Activated CD4-positive, alpha-beta T cell treated with anti-CD3 and anti-CD28 coated beads for 24 hours (primary cell): ENCODE measurements at regions not wholly inside any gene's neighbourhood (a gene's known extent, or its start where the extent isn't known, plus 50 kb on each side); places are given as distances from the start of the nearest gene placed in this dataset.
"Not testable (repeated sequence)": the region's sequence is repeated elsewhere in the genome, so short reads cannot be mapped to it uniquely, and the experiment has no call there.

Experiments used
- DNase-seq, 2 donors: peaks; one replicate each; pipeline ENCODE4 v3.0.0-alpha.2; 2020; ENCODE audit warnings: low read depth in 2 of 2

DNA sequence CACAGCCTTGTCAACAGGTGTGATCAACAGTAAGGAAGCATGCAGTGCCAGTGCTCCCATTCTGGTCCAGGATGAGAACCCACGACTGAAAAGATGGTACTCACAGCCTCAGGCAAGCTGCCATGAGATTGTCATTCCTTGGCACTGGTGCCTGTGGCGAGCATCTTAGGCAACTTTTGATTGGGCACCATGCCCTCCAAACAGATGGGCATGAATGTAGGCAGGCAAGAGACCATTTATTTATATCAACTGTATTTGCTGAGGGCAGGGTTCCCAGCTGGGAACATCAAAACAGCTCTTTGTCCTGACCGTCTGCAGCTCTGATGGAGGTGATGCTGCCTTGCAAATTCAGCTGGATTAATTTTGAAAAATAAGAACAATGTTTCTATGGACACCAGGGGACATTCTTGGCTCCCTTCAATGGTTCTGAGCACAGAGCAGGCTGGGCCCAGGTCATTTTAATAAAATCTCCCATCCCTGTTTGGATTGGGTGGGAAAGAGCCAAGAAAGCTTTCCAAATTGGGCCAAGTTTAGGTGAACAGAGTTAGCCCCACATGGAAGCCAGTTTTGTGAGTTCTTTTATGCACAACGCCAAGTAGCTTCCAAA, 522.5 kb downstream of the RMST start:
- no peak for DNase-seq

DNA sequence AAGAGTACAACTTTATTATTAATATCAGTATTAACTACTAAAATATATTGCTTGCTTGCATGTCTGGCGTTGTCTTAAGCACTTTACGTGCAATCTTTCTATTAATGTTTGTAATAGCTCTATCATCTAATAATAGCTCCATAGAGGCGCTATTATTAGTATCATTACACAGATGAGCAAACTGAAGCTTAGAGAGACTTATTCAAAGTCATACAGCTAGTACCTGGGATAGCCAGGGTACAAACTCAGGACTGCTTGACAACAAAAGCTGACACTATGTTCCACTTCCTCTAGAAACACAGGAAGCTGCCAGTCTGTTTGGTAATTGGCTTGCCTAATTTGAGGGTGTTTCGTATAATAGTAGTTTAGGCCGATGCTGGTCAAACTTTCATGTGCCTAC, 523.2 kb downstream of the RMST start:
- no peak for DNase-seq

DNA sequence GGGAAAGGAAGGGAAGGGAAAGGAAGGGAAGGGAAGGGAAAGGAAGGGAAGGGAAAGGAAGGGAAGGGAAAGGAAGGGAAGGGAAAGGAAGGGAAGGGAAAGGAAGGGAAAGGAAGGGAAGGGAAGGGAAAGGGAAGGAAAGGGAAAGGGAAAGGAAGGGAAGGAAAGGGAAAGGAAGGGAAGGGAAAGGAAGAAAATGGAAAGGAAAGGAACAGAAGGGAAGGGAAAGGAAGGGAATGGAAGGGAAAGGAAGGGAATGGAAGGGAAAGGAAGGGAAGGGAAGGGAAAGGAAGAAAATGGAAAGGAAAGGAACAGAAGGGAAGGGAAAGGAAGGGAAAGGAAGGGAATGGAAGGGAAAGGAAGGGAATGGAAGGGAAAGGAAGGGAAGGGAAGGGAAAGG, 526.0 kb downstream of the RMST start:
- not testable (repeated sequence) for DNase-seq

DNA sequence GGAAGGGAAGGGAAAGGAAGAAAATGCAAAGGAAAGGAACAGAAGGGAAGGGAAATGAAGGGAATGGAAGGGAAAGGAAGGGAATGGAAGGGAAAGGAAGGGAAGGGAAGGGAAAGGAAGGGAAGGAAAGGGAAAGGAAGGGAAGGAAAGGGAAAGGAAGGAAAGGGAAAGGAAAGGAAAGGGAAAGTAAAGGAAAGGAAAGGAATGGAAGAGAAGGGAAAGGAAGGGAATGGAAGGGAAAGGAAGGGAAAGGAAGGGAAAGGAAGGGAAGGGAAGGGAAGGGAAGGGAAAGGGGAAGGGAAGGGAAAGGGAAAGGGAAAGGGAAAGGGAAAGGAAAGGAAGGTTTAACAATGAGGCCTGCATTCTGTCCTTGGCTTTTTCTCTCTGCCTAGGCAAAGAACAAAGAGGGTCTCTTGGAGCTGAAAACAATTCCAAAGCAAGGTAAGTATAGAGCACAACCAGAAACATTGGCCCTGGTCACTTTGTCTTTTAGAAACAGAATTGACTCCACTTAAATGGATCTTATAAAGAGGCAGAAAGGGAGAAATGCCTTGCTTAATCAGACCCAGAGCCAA, 525.9 kb upstream of the TMPO start:
- no peak for DNase-seq

DNA sequence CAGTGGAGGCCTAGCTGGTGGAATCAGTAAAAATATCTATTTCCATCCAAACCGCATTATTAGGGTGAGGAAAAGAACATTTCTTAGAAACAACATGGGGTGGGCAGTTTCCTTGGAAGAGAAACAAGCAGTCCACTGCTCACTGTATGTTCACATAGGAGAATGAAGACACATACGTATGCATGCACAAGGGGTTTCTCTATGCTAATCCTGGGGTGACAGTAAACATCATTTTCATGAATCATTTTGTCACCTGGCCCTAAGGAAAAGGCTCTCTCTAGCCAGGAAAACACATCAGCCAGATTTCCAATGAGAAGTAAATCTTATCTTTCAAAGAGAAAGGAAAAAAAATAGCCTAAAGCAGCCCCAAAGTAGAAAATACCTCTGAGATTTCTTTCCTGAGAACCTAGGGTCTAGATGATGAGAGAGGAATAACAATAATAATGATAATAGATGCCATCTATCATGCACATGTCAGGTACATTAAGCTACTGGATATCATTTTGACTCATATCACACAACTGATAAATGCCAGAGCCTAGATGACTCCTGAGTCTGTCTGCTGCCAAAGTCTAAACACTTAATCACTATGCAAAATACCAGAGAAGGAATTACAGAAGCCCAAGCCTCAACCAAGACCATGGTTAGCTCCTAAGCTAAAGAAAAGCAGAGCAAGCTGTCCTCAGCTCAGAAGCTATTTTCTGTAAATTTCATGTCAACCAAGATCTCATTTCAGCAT, 520.5 kb upstream of the TMPO start:
- no peak for DNase-seq

DNA sequence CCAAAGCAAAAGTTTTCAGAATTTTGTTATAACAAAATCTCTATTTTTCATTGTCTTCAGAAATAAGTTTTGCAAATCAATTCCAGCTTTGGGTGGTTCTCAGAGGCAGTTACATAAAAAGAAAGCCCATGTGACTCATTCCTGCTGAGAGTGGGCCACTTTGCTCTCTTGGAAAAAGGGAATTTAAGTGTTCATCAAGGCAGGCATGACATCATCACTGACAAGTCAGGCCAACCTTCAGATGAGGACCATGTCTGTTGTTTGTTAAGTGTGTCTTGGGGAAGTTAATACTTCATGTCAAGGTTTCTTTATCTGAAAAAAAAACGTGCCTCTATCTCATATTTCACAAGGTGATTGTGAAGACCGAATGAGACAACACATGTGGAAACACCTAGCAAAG, 519.8 kb upstream of the TMPO start:
- DNase-seq = no peak

DNA sequence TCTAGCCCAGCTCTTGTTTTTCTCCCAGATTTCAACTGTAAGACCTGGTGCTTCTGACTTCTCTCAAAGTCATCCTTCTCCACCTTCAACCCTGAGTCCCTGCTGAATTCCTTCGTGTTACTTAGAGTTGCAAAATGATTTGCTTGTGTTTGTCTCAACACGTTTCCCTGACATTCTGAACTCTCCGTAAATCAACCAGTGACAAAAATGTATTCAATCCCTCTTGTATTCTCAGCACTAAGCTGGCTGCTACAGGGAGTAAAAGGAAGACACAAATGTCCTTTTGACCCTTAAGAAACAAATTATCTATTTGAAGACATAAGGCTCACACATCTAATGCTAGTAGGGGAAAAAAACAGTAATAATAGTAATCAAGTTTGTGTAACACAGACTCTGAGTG, 514.0 kb upstream of the TMPO start:
- no peak for DNase-seq

DNA sequence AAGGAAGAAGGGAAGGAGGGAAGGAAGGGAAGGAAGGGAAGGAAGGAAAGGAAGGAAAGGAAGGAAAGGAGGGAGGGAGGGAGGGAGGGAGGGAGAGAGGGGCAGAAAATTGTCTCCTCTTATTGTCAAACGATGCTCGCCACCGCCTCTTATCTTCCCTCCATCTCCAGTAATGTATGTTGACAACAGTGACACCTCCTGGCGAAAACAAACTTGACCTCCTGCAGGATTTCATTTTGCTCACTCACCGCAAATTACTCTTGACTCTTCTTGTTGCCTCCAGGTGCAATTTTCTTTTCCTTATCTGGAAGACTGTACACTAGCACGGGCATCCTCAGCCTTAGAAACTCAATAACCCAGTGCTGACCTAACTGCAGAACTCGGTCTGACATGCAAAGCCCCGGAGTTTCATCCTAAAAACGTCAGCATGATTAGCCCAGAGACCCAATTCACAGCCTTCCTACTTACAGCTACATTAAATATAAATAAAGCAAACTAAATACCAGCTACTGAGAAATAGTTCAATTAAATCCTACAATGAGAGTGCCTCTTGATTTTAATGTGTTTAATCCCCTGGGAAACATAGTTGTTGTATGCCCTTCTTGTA, 512.4 kb upstream of the TMPO start:
- no peak for DNase-seq

DNA sequence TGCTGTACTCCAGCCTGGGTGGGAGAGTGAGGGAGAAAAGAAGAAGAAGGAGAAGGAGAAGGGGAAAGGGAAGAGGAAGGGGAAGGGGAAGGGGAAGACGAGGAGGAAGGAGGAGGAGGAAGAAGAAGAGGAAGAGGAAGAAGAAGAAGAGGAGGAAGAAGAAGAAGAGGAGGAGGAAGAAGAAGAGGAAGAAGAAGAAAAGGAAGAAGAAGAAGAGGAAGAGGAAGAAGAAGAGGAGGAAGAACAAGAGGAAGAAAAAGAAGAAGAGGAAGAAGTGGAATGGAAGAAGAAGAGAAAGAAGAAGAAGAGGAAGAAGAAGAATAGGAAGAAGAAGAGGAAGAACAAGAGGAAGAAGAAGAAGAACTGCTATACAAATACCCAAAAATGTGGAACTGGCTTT, 507.4 kb upstream of the TMPO start:
- DNase-seq = no peak

DNA sequence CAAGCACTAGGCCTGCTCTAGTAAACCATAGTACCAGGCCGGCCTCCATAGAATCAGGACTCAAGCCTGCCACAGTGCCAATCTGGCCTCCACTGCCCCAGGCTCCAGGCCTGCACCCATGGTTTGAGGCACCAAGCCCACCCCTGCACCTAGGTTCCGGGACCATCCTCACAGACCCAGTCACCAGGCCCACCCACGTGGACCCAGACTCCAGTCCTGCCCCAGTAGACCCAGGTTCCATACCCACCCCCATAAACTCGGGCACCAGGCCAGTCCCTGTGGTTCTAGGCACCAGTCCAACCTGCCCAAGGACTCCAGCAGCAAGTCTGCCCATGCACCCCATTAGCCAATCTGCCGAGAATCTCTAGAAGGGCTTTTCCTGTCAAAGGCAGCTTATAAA, 501.8 kb upstream of the TMPO start:
- no peak for DNase-seq

DNA sequence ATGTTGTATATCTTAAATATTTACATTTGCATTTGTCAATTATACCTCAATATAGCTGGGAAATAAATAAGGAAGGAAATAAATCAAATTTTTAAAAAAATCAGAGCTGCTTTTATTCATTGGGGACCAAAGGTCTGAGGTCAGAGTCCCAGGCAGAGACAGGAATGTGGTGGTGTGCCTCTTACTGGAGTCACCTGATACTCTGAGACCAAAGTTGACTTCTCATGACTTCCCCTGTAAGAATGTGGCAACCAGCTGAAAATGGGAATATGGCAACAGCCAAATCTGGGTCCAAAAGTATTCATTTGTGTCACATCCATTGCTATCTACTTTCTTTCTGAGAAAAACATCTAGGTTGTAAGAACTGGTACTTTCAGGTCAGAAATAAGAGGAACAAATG, 496.6 kb upstream of the TMPO start:
- DNase-seq = no peak

DNA sequence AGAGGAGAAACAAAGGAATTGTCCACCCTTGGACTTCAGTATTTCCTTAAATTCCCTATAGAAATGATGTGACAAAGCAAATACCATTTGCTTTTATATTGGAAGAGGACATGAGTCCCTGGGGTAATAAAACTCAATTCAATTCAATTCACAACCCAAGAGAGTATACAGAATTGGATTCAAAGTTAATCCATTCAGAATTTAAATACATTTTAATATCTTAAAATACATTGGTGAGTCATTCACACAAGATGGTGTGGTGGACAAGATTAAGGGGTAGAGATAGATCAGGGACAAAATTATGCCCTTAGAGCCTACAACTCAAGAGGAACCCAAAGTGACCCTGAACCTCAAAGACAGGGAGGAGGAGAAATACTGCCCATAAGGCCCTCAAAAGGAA, 495.0 kb upstream of the TMPO start:
- no peak for DNase-seq

DNA sequence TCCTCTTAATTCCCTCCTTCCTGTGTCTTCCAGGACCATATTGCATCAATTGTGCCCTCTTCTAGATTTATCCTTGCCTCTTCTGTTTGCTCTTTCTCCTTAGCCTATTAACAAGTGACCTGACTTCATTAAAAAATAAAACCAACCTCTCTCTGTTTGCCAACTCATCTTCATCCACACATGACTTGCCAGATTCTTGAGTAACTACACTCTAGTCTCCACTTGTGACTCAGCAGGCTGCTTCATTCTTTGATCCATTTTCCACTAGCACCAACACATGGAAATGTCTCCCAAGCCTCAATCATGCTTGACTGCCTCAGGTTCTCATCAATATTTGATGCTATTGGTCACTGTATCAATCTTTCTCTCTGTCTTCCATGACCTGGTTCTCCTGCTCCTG, 492.4 kb upstream of the TMPO start:
- no peak for DNase-seq

DNA sequence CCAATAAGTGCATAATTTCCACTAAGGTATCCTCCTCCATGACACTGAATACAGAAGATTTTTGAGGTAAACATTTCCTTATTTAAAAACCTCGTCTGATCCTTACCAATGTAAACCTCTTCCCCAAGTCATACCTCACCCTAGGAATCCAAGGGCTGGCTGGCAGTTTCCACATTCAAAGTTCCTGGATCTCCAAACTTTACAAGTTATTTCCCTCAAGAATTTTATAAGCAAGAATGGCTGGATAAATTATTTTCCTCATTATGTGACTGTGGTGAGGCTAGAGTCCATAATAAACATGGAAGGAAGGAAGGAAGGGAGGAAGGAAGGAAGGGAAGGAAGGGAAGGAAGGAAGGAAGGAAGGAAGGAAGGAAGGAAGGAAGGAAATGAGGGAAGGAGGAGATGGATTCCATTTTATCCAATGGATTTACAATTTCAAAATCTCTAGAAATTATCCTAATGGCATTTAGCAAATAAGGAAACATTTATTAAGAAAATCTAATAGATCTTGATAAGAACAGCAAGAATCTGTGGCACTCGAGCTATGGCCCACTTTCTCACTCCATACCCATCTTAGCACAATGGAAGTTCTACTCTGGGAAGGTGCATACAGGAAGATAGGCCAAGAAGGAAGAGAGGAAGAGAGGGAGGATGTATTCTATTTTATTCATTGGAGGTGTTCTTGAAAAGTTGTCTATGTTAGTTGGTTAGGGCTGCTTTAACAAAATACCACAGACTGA, 477.8 kb upstream of the TMPO start:
- DNase-seq = no peak

DNA sequence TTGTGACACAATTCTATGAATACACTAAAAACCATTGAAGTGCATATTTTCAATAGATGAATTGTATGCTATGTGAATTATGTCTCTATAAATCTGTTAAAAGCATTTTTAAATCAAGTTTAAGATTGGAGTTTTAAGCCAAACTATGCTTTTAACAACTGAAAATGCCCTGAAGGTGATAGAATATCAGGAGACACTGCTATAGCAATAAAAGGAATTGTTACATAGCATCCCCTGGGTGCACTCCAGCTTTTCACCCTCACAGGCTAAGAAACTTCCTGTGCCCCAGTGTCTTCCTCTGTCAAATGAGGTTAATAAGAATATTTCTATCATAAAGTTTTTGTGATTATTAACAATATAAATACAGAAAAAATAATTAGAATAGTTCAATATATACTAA, 472.7 kb upstream of the TMPO start:
- DNase-seq = no peak

DNA sequence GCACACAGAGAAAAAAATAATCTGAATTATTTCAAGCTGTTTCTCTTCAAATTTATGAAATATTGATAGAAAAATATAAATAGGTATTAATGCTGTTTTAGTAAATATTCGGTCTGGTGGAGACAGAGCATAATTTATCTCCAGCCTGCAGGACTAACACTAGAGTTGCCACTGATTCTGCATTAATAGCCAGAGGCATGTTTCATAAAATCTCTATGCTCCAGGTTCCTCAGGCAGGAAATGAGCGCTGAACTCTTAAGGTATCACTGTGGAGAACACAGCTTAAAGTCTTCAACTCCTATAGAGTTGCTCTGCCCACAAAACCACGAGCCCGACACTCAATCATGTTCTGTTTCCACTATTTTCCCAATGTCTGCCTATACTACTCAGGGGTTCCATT, 470.0 kb upstream of the TMPO start:
- DNase-seq = no peak

DNA sequence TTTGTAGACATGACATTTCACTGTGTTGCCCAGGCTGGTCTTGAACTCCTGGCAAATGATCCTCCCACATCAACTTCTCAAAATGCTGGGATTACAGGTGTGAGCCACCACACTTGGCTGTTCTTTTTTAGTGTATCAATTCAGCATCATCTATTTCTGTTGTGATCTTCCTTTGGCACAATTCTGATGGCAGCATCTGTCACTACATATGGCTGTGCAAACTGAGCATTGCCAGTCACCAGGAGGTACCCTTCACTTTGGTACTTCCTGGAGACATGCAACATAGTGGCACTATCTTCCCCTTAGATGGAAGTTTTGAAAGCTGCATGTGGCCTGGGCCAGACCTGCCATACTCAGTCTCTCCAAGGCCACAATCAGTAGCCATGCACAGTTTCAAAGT, 467.1 kb upstream of the TMPO start:
- DNase-seq = no peak

DNA sequence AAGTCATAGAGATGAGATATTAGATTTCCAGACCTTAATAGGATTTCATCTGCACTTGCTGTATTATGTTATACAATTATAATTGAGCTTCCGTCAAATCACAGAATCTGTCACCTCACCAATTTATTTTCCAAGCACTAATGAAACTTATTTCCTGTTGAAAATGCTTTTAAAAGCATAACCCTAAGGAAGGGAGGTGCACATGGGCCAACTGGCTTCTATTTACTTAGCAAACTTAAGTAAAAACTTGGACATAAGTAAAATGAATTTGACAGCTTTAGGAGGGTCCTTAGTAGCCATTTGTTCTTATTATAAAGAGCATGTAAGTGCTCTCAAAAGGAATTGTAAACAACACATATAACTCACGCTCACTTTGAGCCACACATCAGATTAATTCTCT, 462.2 kb upstream of the TMPO start:
- no peak for DNase-seq

DNA sequence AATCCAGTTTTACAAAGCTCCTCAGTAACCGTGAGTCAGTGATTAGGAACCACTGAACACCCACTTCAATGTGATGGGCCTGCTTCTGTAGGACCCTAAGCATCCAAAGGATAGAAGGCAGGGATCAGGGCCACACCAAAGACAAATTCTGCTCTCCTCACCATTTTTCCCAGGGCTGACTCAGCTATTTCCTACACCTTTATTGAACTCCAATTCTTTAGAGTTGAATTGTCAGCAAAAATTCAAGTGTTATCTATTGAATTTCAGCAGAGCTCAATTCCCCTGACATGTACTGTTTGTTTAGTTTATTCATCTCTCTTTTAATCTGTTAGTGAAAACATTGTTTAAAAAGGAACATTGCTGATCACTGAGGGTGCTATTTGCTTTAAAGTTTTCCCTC, 457.7 kb upstream of the TMPO start:
- DNase-seq = no peak

DNA sequence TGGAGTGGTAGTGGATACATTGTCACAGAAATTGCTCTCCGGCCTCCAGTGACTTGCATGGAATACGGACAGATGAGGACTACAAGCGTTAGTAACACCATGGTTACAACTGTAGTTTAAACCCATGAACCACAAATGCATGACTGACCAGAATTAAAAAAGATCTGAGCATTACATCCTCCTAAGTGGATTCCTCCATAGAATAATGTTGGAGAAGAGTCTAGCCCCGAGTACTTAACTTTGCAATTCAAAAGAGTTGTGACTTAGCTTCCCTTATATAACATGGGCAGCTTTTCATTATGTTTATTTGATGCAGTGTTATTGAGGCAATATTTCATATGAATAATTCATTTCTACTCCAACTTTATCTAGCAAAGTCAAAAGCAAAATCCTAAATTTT, 457.2 kb upstream of the TMPO start:
- DNase-seq = no peak

DNA sequence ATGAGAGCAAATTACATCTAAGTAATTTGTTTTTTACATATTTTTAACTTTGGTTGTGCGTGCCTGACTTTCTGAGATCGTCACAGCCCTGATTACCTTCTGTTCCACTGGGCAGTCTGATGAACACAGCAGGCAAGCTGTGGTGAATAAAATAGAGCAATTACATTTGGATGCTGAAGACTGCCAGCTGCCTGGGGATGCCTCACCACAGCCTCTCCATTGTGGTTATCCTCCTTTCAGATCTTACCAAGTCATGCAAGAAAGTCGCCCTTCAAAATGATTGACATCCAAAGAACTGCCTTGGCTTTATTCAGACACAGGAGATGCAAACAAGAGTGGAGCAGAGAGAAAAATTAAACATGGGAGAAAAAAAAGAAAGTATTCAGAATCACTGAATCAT, 456.6 kb upstream of the TMPO start:
- DNase-seq = no peak

DNA sequence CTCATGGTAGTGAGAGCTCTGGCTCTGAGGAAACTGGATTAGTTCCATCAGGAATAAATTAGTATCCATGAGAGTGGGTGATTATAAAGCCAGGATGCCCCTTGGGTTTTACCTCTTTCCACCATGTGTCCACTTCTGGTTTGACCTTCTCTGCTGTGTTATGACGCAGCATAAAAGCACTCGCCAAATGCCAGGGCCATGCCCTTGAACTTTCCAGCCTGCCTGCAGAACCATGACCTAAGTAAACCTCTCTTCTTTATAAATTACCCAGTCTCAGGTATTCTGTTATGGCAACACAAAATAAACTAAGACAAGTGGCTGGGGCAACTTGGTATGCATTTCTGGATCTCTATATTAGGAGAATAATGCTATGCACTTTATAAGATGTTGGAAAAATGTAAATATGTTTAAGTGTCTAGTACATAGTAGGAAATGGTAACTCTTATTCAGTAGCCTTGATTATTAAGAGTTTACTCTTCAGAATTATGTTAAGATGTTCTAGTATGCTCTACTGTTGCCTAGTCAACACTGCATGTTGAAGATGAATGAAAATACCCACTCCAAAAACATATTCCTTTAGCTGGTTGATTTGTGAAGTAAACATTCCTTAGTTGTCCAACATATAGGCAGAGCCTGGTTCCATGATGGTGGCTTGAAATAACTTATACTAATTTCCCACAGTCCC, 455.6 kb upstream of the TMPO start:
- no peak for DNase-seq
